HCT116 (cell line): ENCODE measurements at regions not wholly inside any gene's neighbourhood (a gene's known extent, or its start where the extent isn't known, plus 50 kb on each side); places are given as distances from the start of the nearest gene placed in this dataset.

Experiments used
- ATAC-seq: fragments of 200-7000 bp; cut with Tn5 transposase; 2 replicates; pipeline ENCODE4 v1.9.1; 2020; ENCODE audit warnings: mild to moderate bottlenecking, moderate library complexity
- BruUV-seq: library from RNA; stranded (reverse); fragments of 400-500 nt; replicated peaks from 2 replicates; lab custom pipeline; 2021; lab: Mats Ljungman, UMichigan
- CTCF ChIA-PET: fragments of 300-600 bp; sonication (Branson Sonifier 250); formaldehyde crosslinking; loops from one replicate; lab custom pipeline; 2021; ENCODE audit warnings: antibody characterized with exemption; lab: Charles Lee
- POLR2A ChIA-PET: fragments of 300-600, 350-600 bp; sonication (Branson Sonifier 250); formaldehyde crosslinking; loops from one replicate; lab custom pipeline; 2021; ENCODE audit warnings: antibody characterized with exemption; lab: Charles Lee
- RAD21 ChIA-PET, 2 experiments: fragments of 300-600 bp; sonication (Branson Sonifier 250); formaldehyde crosslinking; loops; one replicate each; lab custom pipeline; 2023; ENCODE audit warnings: low total read pairs in 2 of 2; ENCODE audit not compliant: uncharacterized antibody in 2 of 2, unreplicated experiment in 2 of 2, low non-redundant PET in 1 of 2; lab: Charles Lee
- DNase-seq: peaks from one replicate; pipeline ENCODE4 v3.0.0-alpha.2; 2010; ENCODE audit warnings: low read depth, low spot score
- H2AFZ ChIP-seq: fragments of 200-600 bp; shearing (Covaris generic), sonication (generic); 2 replicates; pipeline ENCODE4 v1.6.1; 2017; ENCODE audit warnings: low read depth, mixed run types, mixed read lengths, antibody characterized with exemption, low read length; ENCODE audit not compliant: poor library complexity, severe bottlenecking
- H3K27ac ChIP-seq: 2 replicates; pipeline ENCODE4 v1.5.1; 2012; ENCODE audit warnings: low read depth, low read length
- H3K27me3 ChIP-seq: fragments of 200-600 bp; sonication (generic); 2 replicates; pipeline ENCODE4 v1.6.1; 2016; ENCODE audit warnings: mixed run types, low read length, mixed read lengths; ENCODE audit not compliant: insufficient read depth
- H3K36me3 ChIP-seq, 2 experiments: fragments of 200-500 bp in 1 of 2; fragments of 200-600 bp in 1 of 2; sonication (Bioruptor generic) in 1 of 2; sonication (generic) in 1 of 2; 2 replicates each; pipeline versions ENCODE4 v1.5.1 to v1.6.1; 2014 to 2016; ENCODE audit warnings: low read length in 2 of 2, inconsistent platforms in 1 of 2, mixed read lengths in 1 of 2, mixed run types in 1 of 2; ENCODE audit not compliant: insufficient read depth in 2 of 2, control insufficient read depth in 1 of 2
- H3K4me1 ChIP-seq, 2 experiments: fragments of 200-600 bp in 1 of 2; sonication (generic) in 1 of 2; 2 replicates each; pipeline versions ENCODE4 v1.5.1 to v1.6.1; 2012 to 2017; ENCODE audit warnings: low read length in 2 of 2, inconsistent platforms in 1 of 2, mild to moderate bottlenecking in 1 of 2, mixed read lengths in 1 of 2, mixed run types in 1 of 2, moderate library complexity in 1 of 2; ENCODE audit not compliant: insufficient read depth in 2 of 2, control insufficient read depth in 1 of 2
- H3K4me2 ChIP-seq: fragments of 200-600 bp; sonication (generic); 2 replicates; pipeline ENCODE4 v1.6.1; 2017; ENCODE audit warnings: mixed run types, low read length, mixed read lengths
- H3K4me3 ChIP-seq, 2 experiments: fragments of 200-600 bp in 1 of 2; sonication (generic) in 1 of 2; replicated peaks in 1 of 2; 2 replicates each; pipeline ENCODE4 v1.5.1; 2011 to 2016; ENCODE audit warnings: low read length in 2 of 2, control low read depth in 1 of 2, low read depth in 1 of 2, mild to moderate bottlenecking in 1 of 2, mixed read lengths in 1 of 2, mixed run types in 1 of 2
- H3K79me2 ChIP-seq: fragments of 200-600 bp; sonication (generic); 2 replicates; pipeline ENCODE4 v1.6.1; 2017; ENCODE audit warnings: mild to moderate bottlenecking, mixed run types, low read length, moderate library complexity, mixed read lengths; ENCODE audit not compliant: insufficient read depth
- H3K9ac ChIP-seq: fragments of 200-600 bp; sonication (generic); 2 replicates; pipeline ENCODE4 v1.6.1; 2016; ENCODE audit warnings: low read length, mixed read lengths
- H3K9me2 ChIP-seq: fragments of 200-600 bp; sonication (generic), shearing (Covaris generic); 2 replicates; pipeline ENCODE4 v1.6.1; 2017; ENCODE audit warnings: mixed run types, mild to moderate bottlenecking, moderate library complexity; ENCODE audit not compliant: insufficient read depth
- H3K9me3 ChIP-seq, 2 experiments: fragments of 200-500 bp in 1 of 2; fragments of 200-600 bp in 1 of 2; sonication (Bioruptor generic) in 1 of 2; sonication (generic) in 1 of 2; 2 replicates each; pipeline ENCODE4 v1.6.1; 2014 to 2017; ENCODE audit warnings: low read length in 2 of 2, mixed read lengths in 2 of 2, inconsistent platforms in 1 of 2, low read depth in 1 of 2, mild to moderate bottlenecking in 1 of 2, mixed run types in 1 of 2, moderate library complexity in 1 of 2; ENCODE audit not compliant: control insufficient read depth in 1 of 2, insufficient read depth in 1 of 2
- H4K20me1 ChIP-seq: fragments of 200-600 bp; sonication (generic), shearing (Covaris generic); 2 replicates; pipeline ENCODE4 v1.6.1; 2017; ENCODE audit warnings: mixed run types, mild to moderate bottlenecking, moderate library complexity; ENCODE audit not compliant: insufficient read depth
- ATF3 ChIP-seq: IDR thresholded peaks from 2 replicates; pipeline ENCODE4 v1.6.1; 2012
- CEBPB ChIP-seq: IDR thresholded peaks from 2 replicates; pipeline ENCODE4 v1.6.1; 2012; ENCODE audit warnings: low read depth
- JUND ChIP-seq: IDR thresholded peaks from 2 replicates; pipeline ENCODE4 v1.6.1; 2012
- POLR2A ChIP-seq: IDR thresholded peaks from 2 replicates; pipeline ENCODE4 v1.7.0; 2011; ENCODE audit warnings: borderline replicate concordance; ENCODE audit not compliant: insufficient read depth, insufficient read length; ENCODE audit errors: extremely low read depth
- POLR2AphosphoS5 ChIP-seq: IDR thresholded peaks from 2 replicates; pipeline ENCODE4 v1.6.1; 2011; ENCODE audit warnings: mild to moderate bottlenecking, low read depth, low read length, moderate library complexity
- RAD21 ChIP-seq: IDR thresholded peaks from 2 replicates; pipeline ENCODE4 v1.6.1; 2012; ENCODE audit warnings: low read depth, mild to moderate bottlenecking
- REST ChIP-seq: IDR thresholded peaks from 2 replicates; pipeline ENCODE4 v1.6.1; 2012; ENCODE audit warnings: low read depth
- SRF ChIP-seq: IDR thresholded peaks from 2 replicates; pipeline ENCODE4 v1.6.1; 2012; ENCODE audit warnings: low read depth
- TCF7L2 ChIP-seq: IDR thresholded peaks from 2 replicates; pipeline ENCODE4 v1.7.0; 2011; ENCODE audit warnings: borderline replicate concordance, inconsistent platforms; ENCODE audit not compliant: insufficient read depth, insufficient read length; ENCODE audit errors: extremely low read depth
- ZBTB33 ChIP-seq: IDR thresholded peaks from 2 replicates; pipeline ENCODE4 v1.6.1; 2011; ENCODE audit warnings: mild to moderate bottlenecking, low read length, moderate library complexity; ENCODE audit not compliant: insufficient replicate concordance; ENCODE audit errors: extremely low read depth
- ZFX ChIP-seq: fragments of 450-650 bp; IDR thresholded peaks from 2 replicates; pipeline ENCODE4 v1.6.1; 2017
- intact Hi-C: fragments of 100-400 bp; cut with micrococcal nuclease; formaldehyde crosslinking; loops from 2 replicates; pipeline ENCODE4 v1.10.0; 2022

- DNase-seq (no peak), ATAC-seq (no peak)
- BruUV-seq, result no TSS peak
- ChIA-PET POLR2A (no interaction called here), CTCF (no interaction called here), RAD21 (no interaction called here)
- H3K4me1 ChIP-seq, result no peaks in the 10 kb centered on the region
- H3K4me2 ChIP-seq, result no peak overlapping the region
- no peak overlapping the region for H3K4me3 ChIP-seq
- H3K27ac ChIP-seq, result no peak overlapping the region
- no peaks in the 10 kb centered on the region for H3K9me2 ChIP-seq
- H3K36me3 ChIP-seq, result no peaks in the 10 kb centered on the region
- H3K27me3 ChIP-seq, result no peaks in the 10 kb centered on the region
- H3K9ac ChIP-seq, result no peak overlapping the region
- intact Hi-C loops, result no loop called here
- H3K9me3 ChIP-seq, result peaks cover 0 to 1% of the 10 kb centered on the region in 2 experiments; a peak in 1 of 4 replicates
- no peaks in the 10 kb centered on the region for H3K79me2 ChIP-seq
- H4K20me1 ChIP-seq, result no peaks in the 10 kb centered on the region
- H2AFZ ChIP-seq, result no peak overlapping the region
- TF ChIP-seq SRF (no peak), CEBPB (no peak), POLR2AphosphoS5 (no peak), ZBTB33 (no peak)
These were observed 561.0 kb downstream of the TBC1D4 start for GRCh38 chr13:74920920-74921319.

- Histone ChIP-seq H4K20me1 (no peaks in the 10 kb centered on the region), H3K79me2 (no peaks in the 10 kb centered on the region), H2AFZ (no peak overlapping the region), H3K36me3 (no peaks in the 10 kb centered on the region), H3K4me2 (no peak overlapping the region), H3K27ac (no peak overlapping the region), H3K9me3 (no peaks in the 10 kb centered on the region; a peak in 1 of 4 replicates), H3K9ac (no peak overlapping the region), H3K4me1 (no peaks in the 10 kb centered on the region), H3K4me3 (no peak overlapping the region), H3K27me3 (no peaks in the 10 kb centered on the region), H3K9me2 (no peaks in the 10 kb centered on the region)
- POLR2A ChIA-PET, result no interaction called here
- no peak for ATAC-seq
- RAD21 ChIA-PET, result no interaction called here
- no peak for DNase-seq
- intact Hi-C loops, result no loop called here
- CTCF ChIA-PET, result no interaction called here
- BruUV-seq, result no TSS peak
- TF ChIP-seq TCF7L2 (no peak), SRF (no peak), ATF3 (no peak), POLR2A (no peak), ZBTB33 (no peak), ZFX (no peak), REST (no peak), CEBPB (no peak), JUND (no peak), RAD21 (no peak)
These were observed 561.6 kb downstream of the TBC1D4 start for GRCh38 chr13:74920361-74920760.
